Neuronal stem cell (in vitro differentiated cells): ENCODE measurements at regions not wholly inside any gene's neighbourhood (a gene's known extent, or its start where the extent isn't known, plus 50 kb on each side); places are given as distances from the start of the nearest gene placed in this dataset.
A peak's percentile ranks its signal among the peaks of the same experiment; 100 is the strongest.

Experiments used
- DNase-seq: peaks from one replicate; pipeline ENCODE4 v3.0.0-alpha.2; 2013; ENCODE audit warnings: low spot score
- H2AFZ ChIP-seq: one replicate; pipeline ENCODE4 v1.6.1; 2013; ENCODE audit warnings: mild to moderate bottlenecking, low read length, inconsistent platforms
- H2AK5ac ChIP-seq: 2 replicates; pipeline ENCODE4 v1.6.1; 2013; ENCODE audit warnings: low read depth, mild to moderate bottlenecking, inconsistent platforms, low read length, moderate library complexity, mixed read lengths
- H2BK120ac ChIP-seq: 2 replicates; pipeline ENCODE4 v1.6.1; 2013; ENCODE audit warnings: low read depth, mild to moderate bottlenecking, inconsistent platforms, low read length, moderate library complexity, mixed read lengths
- H2BK12ac ChIP-seq: one replicate; pipeline ENCODE4 v1.6.1; 2013; ENCODE audit warnings: low read length, inconsistent platforms
- H2BK15ac ChIP-seq: 2 replicates; pipeline ENCODE4 v1.6.1; 2013; ENCODE audit warnings: mild to moderate bottlenecking, low read length, inconsistent platforms, mixed read lengths
- H2BK5ac ChIP-seq: one replicate; pipeline ENCODE4 v1.6.1; 2013; ENCODE audit warnings: inconsistent platforms, mild to moderate bottlenecking, low read length, moderate library complexity
- H3K14ac ChIP-seq: one replicate; pipeline ENCODE4 v1.6.1; 2013; ENCODE audit warnings: low read length, inconsistent platforms
- H3K18ac ChIP-seq: 2 replicates; pipeline ENCODE4 v1.6.1; 2013; ENCODE audit warnings: low read length, inconsistent platforms
- H3K23ac ChIP-seq: 2 replicates; pipeline ENCODE4 v1.6.1; 2013; ENCODE audit warnings: low read depth, mild to moderate bottlenecking, mixed read lengths, low read length, inconsistent platforms; ENCODE audit not compliant: poor library complexity
- H3K27ac ChIP-seq: replicated peaks from 3 replicates; pipeline ENCODE4 v1.5.1; 2013; ENCODE audit warnings: low read length, inconsistent platforms
- H3K27me3 ChIP-seq, 3 experiments: 2 replicates each; pipeline ENCODE4 v1.6.1; 2013; ENCODE audit warnings: low read length in 3 of 3, mild to moderate bottlenecking in 2 of 3, inconsistent platforms in 1 of 3, low read depth in 1 of 3, mixed read lengths in 1 of 3, moderate library complexity in 1 of 3; ENCODE audit not compliant: control insufficient read depth in 3 of 3, insufficient read depth in 3 of 3
- H3K36me3 ChIP-seq, 2 donors: replicated peaks in 1 of 2; 2 replicates each; pipeline ENCODE4 v1.6.1; 2013; ENCODE audit warnings: low read length in 2 of 2; ENCODE audit not compliant: control insufficient read depth in 2 of 2, insufficient read depth in 2 of 2
- H3K4ac ChIP-seq: 2 replicates; pipeline ENCODE4 v1.6.1; 2013; ENCODE audit warnings: inconsistent platforms, mild to moderate bottlenecking, low read length, moderate library complexity
- H3K4me1 ChIP-seq, 2 donors: 1 replicate in 1 of 2; 2 replicates in 1 of 2; pipeline ENCODE4 v1.6.1; 2013; ENCODE audit warnings: low read length in 2 of 2, low read depth in 1 of 2; ENCODE audit not compliant: control insufficient read depth in 2 of 2, insufficient read depth in 1 of 2
- H3K4me2 ChIP-seq: one replicate; pipeline ENCODE4 v1.6.1; 2013; ENCODE audit warnings: mild to moderate bottlenecking, low read length, inconsistent platforms; ENCODE audit not compliant: insufficient read depth, poor library complexity, severe bottlenecking
- H3K4me3 ChIP-seq, 2 donors: 2 replicates each; pipeline ENCODE4 v1.5.1; 2013; ENCODE audit warnings: low read length in 2 of 2, mild to moderate bottlenecking in 2 of 2, inconsistent platforms in 1 of 2, moderate library complexity in 1 of 2
- H3K79me1 ChIP-seq: one replicate; pipeline ENCODE4 v1.6.1; 2013; ENCODE audit warnings: low read depth, mild to moderate bottlenecking, inconsistent platforms, low read length, moderate library complexity
- H3K9ac ChIP-seq: one replicate; pipeline ENCODE4 v1.6.1; 2013; ENCODE audit warnings: mild to moderate bottlenecking, low read depth, low read length, inconsistent platforms; ENCODE audit not compliant: poor library complexity
- H3K9me3 ChIP-seq, 2 donors: replicated peaks in 1 of 2; 2 replicates each; pipeline versions ENCODE3 to v1.6.1; 2013; ENCODE audit warnings: low read length in 2 of 2, mild to moderate bottlenecking in 2 of 2, inconsistent platforms in 1 of 2, low read depth in 1 of 2, mixed read lengths in 1 of 2, moderate library complexity in 1 of 2; ENCODE audit not compliant: control insufficient read depth in 2 of 2, insufficient read depth in 1 of 2
- H4K8ac ChIP-seq: one replicate; pipeline ENCODE4 v1.6.1; 2013; ENCODE audit warnings: low read depth, mild to moderate bottlenecking, inconsistent platforms, low read length, moderate library complexity
- H4K91ac ChIP-seq: one replicate; pipeline ENCODE4 v1.6.1; 2013; ENCODE audit warnings: low read length, low read depth, mild to moderate bottlenecking, inconsistent platforms; ENCODE audit not compliant: poor library complexity
- WGBS, 2 donors: extraction: QIAGEN DNeasy Blood & Tissue Kit; methylation state at CpG; one replicate each; pipeline ENCODE4 v1.1.7; 2013; ENCODE audit warnings: missing lambda C conversion rate in 2 of 2, mixed read lengths in 1 of 2; ENCODE audit not compliant: insufficient read length in 2 of 2, insufficient replicate concordance in 1 of 2; ENCODE audit errors: extremely low coverage in 2 of 2; 5-methylcytosine and 5-hydroxymethylcytosine counted together

- no peak overlapping the region for H3K4me2 ChIP-seq
- no peak overlapping the region for H2AK5ac ChIP-seq
- H2AFZ ChIP-seq = no peak overlapping the region
- no peak overlapping the region for H3K4me3 ChIP-seq
- no peak overlapping the region for H3K18ac ChIP-seq
- H3K9me3 ChIP-seq = no peaks in the 10 kb centered on the region
- no peak overlapping the region for H3K23ac ChIP-seq
- no peak overlapping the region for H4K8ac ChIP-seq
- no peak overlapping the region for H3K9ac ChIP-seq
- no peak overlapping the region for H3K4ac ChIP-seq
- H3K27ac ChIP-seq = no peak overlapping the region
- H4K91ac ChIP-seq = no peak overlapping the region
- H3K14ac ChIP-seq = no peak overlapping the region
- no peaks in the 10 kb centered on the region for H3K27me3 ChIP-seq
- H2BK15ac ChIP-seq = no peak overlapping the region
- no peak overlapping the region for H2BK5ac ChIP-seq
- H2BK120ac ChIP-seq = no peak overlapping the region
- H3K36me3 ChIP-seq = no peaks in the 10 kb centered on the region
- H3K79me1 ChIP-seq = no peaks in the 10 kb centered on the region
- H2BK12ac ChIP-seq = no peak overlapping the region
- H3K4me1 ChIP-seq = no peaks in the 10 kb centered on the region
- DNase-seq = no peak
Measured at GRCh38 chr16:26901983-26902382, 164.7 kb upstream of the C16orf82 start.

- Histone ChIP-seq H2AK5ac (no peak overlapping the region), H2BK120ac (no peak overlapping the region), H3K4me1 (no peaks in the 10 kb centered on the region), H3K79me1 (no peaks in the 10 kb centered on the region), H3K27me3 (no peaks in the 10 kb centered on the region), H2BK5ac (no peak overlapping the region), H3K4ac (no peak overlapping the region), H3K9ac (no peak overlapping the region), H2AFZ (no peak overlapping the region), H3K27ac (no peak overlapping the region), H3K9me3 (no peaks in the 10 kb centered on the region), H3K4me3 (no peak overlapping the region), H3K23ac (no peak overlapping the region), H3K18ac (no peak overlapping the region), H3K36me3 (no peaks in the 10 kb centered on the region), H4K91ac (no peak overlapping the region), H2BK15ac (no peak overlapping the region), H3K4me2 (no peak overlapping the region), H4K8ac (peak overlapping the region; percentile 78), H3K14ac (no peak overlapping the region), H2BK12ac (no peak overlapping the region)
- no CpG with 5 or more reads among the region's 2 CpGs for WGBS, 2 donors
- no peak for DNase-seq
Measured at GRCh38 chr16:26905336-26905735, 161.4 kb upstream of the C16orf82 start.

GRCh38 chr16:26909623-26910022 lies 157.1 kb upstream of the C16orf82 start:
- Histone ChIP-seq H3K14ac (no peak overlapping the region), H2AFZ (no peak overlapping the region), H3K27me3 (no peaks in the 10 kb centered on the region), H3K36me3 (no peaks in the 10 kb centered on the region), H3K27ac (no peak overlapping the region), H2BK15ac (peak overlapping the region; percentile 5), H4K91ac (no peak overlapping the region), H3K4me2 (no peak overlapping the region), H3K4me1 (no peaks in the 10 kb centered on the region), H3K4ac (no peak overlapping the region), H3K79me1 (no peaks in the 10 kb centered on the region), H3K18ac (no peak overlapping the region), H3K4me3 (no peak overlapping the region), H3K9ac (no peak overlapping the region), H2AK5ac (no peak overlapping the region), H3K9me3 (no peaks in the 10 kb centered on the region), H3K23ac (no peak overlapping the region), H2BK120ac (no peak overlapping the region), H2BK12ac (no peak overlapping the region), H2BK5ac (no peak overlapping the region), H4K8ac (no peak overlapping the region)
- DNase-seq = no peak
- no CpG with 5 or more reads among the region's 4 CpGs for WGBS, 2 donors

- Histone ChIP-seq H2AFZ (no peak overlapping the region), H2AK5ac (no peak overlapping the region), H3K36me3 (no peaks in the 10 kb centered on the region), H3K4me1 (no peaks in the 10 kb centered on the region), H3K9me3 (no peaks in the 10 kb centered on the region), H4K8ac (no peak overlapping the region), H2BK5ac (no peak overlapping the region), H3K23ac (no peak overlapping the region), H3K79me1 (no peaks in the 10 kb centered on the region), H3K14ac (no peak overlapping the region), H2BK12ac (no peak overlapping the region), H3K9ac (no peak overlapping the region), H4K91ac (no peak overlapping the region), H3K4me3 (no peak overlapping the region), H3K4ac (no peak overlapping the region), H3K18ac (no peak overlapping the region), H3K27me3 (no peaks in the 10 kb centered on the region), H3K4me2 (no peak overlapping the region), H3K27ac (no peak overlapping the region), H2BK15ac (no peak overlapping the region), H2BK120ac (no peak overlapping the region)
- DNase-seq = no peak
- WGBS, 2 donors = no CpG with 5 or more reads among the region's 2 CpGs
Measured at GRCh38 chr16:26911436-26911835, 155.3 kb upstream of the C16orf82 start.
